ENCODE measurements at regions not wholly inside any gene's neighbourhood (a gene's known extent, or its start where the extent isn't known, plus 50 kb on each side); places are given as distances from the start of the nearest gene placed in this dataset.

DNA sequence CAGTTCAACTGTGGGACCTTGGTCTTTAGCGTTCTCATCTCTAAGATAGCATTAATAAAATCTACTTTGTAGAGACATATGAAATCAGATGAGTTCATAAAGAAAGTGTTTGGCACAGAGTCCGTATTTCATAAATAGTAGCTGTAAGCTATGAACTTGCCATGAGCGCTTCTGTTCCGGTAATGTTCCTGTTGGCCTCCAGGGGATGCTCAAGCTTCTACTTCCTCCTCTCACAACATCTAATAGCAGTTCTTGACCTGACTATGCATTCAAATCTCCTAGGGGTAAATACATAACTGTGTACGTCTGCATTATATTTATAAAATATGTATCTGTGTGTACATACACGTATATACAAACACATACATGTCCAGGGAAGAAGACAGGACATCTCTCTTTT is 288.2 kb upstream of the TMPO start (continued):
- TF ChIP-seq, protein P1, sequence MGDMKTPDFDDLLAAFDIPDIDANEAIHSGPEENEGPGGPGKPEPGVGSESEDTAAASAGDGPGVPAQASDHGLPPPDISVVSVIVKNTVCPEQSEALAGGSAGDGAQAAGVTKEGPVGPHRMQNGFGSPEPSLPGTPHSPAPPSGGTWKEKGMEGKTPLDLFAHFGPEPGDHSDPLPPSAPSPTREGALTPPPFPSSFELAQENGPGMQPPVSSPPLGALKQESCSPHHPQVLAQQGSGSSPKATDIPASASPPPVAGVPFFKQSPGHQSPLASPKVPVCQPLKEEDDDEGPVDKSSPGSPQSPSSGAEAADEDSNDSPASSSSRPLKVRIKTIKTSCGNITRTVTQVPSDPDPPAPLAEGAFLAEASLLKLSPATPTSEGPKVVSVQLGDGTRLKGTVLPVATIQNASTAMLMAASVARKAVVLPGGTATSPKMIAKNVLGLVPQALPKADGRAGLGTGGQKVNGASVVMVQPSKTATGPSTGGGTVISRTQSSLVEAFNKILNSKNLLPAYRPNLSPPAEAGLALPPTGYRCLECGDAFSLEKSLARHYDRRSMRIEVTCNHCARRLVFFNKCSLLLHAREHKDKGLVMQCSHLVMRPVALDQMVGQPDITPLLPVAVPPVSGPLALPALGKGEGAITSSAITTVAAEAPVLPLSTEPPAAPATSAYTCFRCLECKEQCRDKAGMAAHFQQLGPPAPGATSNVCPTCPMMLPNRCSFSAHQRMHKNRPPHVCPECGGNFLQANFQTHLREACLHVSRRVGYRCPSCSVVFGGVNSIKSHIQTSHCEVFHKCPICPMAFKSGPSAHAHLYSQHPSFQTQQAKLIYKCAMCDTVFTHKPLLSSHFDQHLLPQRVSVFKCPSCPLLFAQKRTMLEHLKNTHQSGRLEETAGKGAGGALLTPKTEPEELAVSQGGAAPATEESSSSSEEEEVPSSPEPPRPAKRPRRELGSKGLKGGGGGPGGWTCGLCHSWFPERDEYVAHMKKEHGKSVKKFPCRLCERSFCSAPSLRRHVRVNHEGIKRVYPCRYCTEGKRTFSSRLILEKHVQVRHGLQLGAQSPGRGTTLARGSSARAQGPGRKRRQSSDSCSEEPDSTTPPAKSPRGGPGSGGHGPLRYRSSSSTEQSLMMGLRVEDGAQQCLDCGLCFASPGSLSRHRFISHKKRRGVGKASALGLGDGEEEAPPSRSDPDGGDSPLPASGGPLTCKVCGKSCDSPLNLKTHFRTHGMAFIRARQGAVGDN (IDR thresholded peaks at IDR 0.05): no peak
- peak; percentile 47; the same call in 1 of the 2 replicates for TF ChIP-seq RAD21 (IDR thresholded peaks at IDR 0.05; ENCODE audit: insufficient read depth, low read depth, low read length)

DNA sequence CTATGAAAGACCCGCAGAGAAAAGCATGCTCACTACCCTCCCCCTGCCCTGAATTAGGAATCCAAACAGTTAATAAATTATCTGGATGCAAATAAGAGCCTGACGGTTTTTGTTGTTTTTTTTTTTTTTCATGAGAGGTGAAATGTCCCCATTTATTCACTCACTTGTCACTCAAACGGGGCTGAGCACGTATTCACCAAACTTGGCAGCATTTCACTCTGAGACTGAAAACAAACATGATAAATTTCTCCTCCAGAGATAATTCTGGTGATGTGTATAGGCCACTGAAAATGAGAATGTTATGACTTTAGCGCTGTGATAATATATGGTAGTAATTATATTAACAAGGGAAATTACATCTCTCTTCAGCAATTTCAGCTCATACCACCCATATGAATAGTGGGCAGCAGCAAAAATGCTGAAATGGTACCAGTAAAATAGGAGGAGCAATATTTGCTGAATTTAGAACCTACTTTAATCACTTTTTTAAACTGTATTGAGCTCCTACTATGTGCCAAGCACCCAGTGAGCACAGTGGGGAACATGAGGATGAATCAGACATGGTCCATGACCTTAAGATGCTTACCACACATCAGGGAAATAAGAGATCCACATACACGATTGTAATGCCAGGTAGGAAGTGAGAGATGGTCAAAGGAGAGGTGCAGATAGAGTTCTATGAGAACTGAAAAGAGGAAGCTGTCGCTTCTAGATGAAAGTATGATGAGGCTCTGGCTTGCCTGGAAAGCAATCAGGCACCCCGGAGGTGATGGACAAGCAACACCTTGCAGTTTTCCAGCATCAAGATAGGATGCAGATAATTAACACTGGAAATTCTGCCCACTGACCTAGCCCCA is 286.5 kb upstream of the TMPO start:
- no peak for FAIRE-seq
- TF ChIP-seq DPF2 (IDR thresholded peaks at IDR 0.05): peak; percentile 93
- 0 out of 4 replicates have a peak, but pooled peaks of 1 of the 2 experiments have one; percentile 27 for TF ChIP-seq EP300 (IDR thresholded peaks at IDR 0.05; ENCODE audit: borderline replicate concordance in 1 of 2, control insufficient read depth in 1 of 2, low read depth in 2 of 2, low read length in 2 of 2)
- no peak for TF ChIP-seq NR2C2 (IDR thresholded peaks at IDR 0.05; ENCODE audit: borderline replicate concordance, control insufficient read depth, insufficient read length, low read depth)
- no peak for TF ChIP-seq POLR2AphosphoS2 (IDR thresholded peaks at IDR 0.05; ENCODE audit: low read depth, low read length)
- TF ChIP-seq BMI1 (IDR thresholded peaks at IDR 0.05; ENCODE audit: borderline replicate concordance): no peak
- TF ChIP-seq ATF7 (IDR thresholded peaks at IDR 0.05; ENCODE audit: low read depth): no peak
- TF ChIP-seq BHLHE40 (IDR thresholded peaks at IDR 0.05; ENCODE audit: borderline replicate concordance in 1 of 2, low read depth in 2 of 2, low read length in 1 of 2): no peak
- TF ChIP-seq POLR2A (IDR thresholded peaks at IDR 0.05; ENCODE audit: low read depth, low read length): no peak
- TF ChIP-seq SREBF1 (IDR thresholded peaks at IDR 0.05; ENCODE audit: low read length): no peak
- TF ChIP-seq MYC (IDR thresholded peaks at IDR 0.05; ENCODE audit: insufficient read depth, insufficient read length, insufficient replicate concordance, low read length, severe bottlenecking): no peak
- TF ChIP-seq, protein P2, sequence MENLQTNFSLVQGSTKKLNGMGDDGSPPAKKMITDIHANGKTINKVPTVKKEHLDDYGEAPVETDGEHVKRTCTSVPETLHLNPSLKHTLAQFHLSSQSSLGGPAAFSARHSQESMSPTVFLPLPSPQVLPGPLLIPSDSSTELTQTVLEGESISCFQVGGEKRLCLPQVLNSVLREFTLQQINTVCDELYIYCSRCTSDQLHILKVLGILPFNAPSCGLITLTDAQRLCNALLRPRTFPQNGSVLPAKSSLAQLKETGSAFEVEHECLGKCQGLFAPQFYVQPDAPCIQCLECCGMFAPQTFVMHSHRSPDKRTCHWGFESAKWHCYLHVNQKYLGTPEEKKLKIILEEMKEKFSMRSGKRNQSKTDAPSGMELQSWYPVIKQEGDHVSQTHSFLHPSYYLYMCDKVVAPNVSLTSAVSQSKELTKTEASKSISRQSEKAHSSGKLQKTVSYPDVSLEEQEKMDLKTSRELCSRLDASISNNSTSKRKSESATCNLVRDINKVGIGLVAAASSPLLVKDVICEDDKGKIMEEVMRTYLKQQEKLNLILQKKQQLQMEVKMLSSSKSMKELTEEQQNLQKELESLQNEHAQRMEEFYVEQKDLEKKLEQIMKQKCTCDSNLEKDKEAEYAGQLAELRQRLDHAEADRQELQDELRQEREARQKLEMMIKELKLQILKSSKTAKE (IDR thresholded peaks at IDR 0.05; ENCODE audit: low read depth, poor library complexity, severe bottlenecking): no peak

More for the DNA sequence above, 286.5 kb upstream of the TMPO start:
- peaks cover 6% of the 10 kb centered on the region for H3K4me1 ChIP-seq (ENCODE audit: control insufficient read depth, insufficient read depth, low read length)
- H3K36me3 ChIP-seq (ENCODE audit: control insufficient read depth in 2 of 2, insufficient read depth in 2 of 2, low read length in 1 of 2): no peaks in the 10 kb centered on the region
- ATAC-seq (peak; percentile 68), DNase-seq (ENCODE audit: low read depth, low spot score) (no peak)
- H3K79me2 ChIP-seq (ENCODE audit: control insufficient read depth, insufficient read depth, low read length): no peaks in the 10 kb centered on the region
- BruUV-seq (replicated peaks): no TSS peak
- no peaks in the 10 kb centered on the region for H3K27me3 ChIP-seq (replicated peaks in 1 of 2; ENCODE audit: control insufficient read depth in 2 of 2, insufficient read depth in 2 of 2, low read length in 1 of 2)
- no peaks in the 10 kb centered on the region; the same call in 1 of the 3 replicates for H3K9me3 ChIP-seq (replicated peaks; ENCODE audit: control insufficient read depth, insufficient read depth, low read length)
- in situ Hi-C loops (cut with MboI): no loop called here
- CTCF ChIA-PET: interaction anchor here (0.5 to 1.9 kb wide), 9 partner anchors 8 to 104 kb away, joined by 3 to 9 read pairs (median 3); no protein-coding TSS in a partner anchor
- no peaks in the 10 kb centered on the region for H4K20me1 ChIP-seq (ENCODE audit: control insufficient read depth, insufficient read depth)
- H2AFZ ChIP-seq (ENCODE audit: control insufficient read depth, low read depth, low read length): no peak overlapping the region
- no peak overlapping the region for H3K4me2 ChIP-seq (ENCODE audit: control insufficient read depth, insufficient read depth)
- SMC1A ChIA-PET (ENCODE audit: uncharacterized antibody, unreplicated experiment): interaction anchor here (0.6 to 6.0 kb wide), 24 partner anchors 10 to 123 kb away, joined by 3 to 59 read pairs (median 6); no protein-coding TSS in a partner anchor
- RAD21 ChIA-PET (ENCODE audit: unreplicated experiment): interaction anchor here (0.8 to 2.2 kb wide), 7 partner anchors 10 to 89 kb away, joined by 3 to 20 read pairs (median 4); no protein-coding TSS in a partner anchor
- H3K27ac ChIP-seq (ENCODE audit: control insufficient read depth, insufficient read depth): no peak overlapping the region
- WGBS (ENCODE audit: insufficient coverage, insufficient replicate concordance, low lambda C conversion rate, missing lambda C conversion rate): 24% methylated on average over 8 of the region's 8 CpGs
- no peak overlapping the region for H3K4me3 ChIP-seq
- POLR2A ChIA-PET: interaction anchor here (0.7 to 1.7 kb wide), 6 partner anchors 16 to 119 kb away, joined by 3 to 6 read pairs (median 4); no protein-coding TSS in a partner anchor
- H3K9ac ChIP-seq (ENCODE audit: control insufficient read depth, insufficient read depth, low read length): no peak overlapping the region
- intact Hi-C loops (cut with micrococcal nuclease; ENCODE audit: unreplicated experiment): loop anchor here (2.0 kb wide), 1 partner anchor 30 kb away; no protein-coding TSS in a partner anchor
